Hindlimb muscle (tissue), 1 donor: ENCODE measurements at regions not wholly inside any gene's neighbourhood (a gene's known extent, or its start where the extent isn't known, plus 50 kb on each side); places are given as distances from the start of the nearest gene placed in this dataset.

Experiments
- DNase-seq: peaks from one replicate; pipeline ENCODE4 v3.0.0-alpha.2; 2013

DNA sequence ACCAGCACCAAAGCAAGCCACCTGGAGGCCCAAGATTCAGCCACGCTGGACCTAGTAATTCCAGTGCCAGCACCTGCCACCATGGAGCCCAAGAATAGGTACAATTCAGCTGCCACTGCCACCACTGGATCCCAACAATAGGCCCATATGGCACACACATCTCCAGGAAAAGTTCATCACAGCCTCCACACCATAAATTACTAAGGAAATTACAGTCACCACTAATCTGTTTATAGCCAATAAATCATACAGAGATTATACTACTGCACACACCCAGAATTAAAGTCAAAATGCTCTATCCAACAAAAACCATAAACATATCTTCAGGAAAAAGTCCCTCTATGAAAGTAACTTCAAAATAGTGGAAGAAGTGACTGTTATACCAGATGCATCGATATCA is 242.8 kb downstream of the SPATA31D1 start:
- no peak for DNase-seq

DNA sequence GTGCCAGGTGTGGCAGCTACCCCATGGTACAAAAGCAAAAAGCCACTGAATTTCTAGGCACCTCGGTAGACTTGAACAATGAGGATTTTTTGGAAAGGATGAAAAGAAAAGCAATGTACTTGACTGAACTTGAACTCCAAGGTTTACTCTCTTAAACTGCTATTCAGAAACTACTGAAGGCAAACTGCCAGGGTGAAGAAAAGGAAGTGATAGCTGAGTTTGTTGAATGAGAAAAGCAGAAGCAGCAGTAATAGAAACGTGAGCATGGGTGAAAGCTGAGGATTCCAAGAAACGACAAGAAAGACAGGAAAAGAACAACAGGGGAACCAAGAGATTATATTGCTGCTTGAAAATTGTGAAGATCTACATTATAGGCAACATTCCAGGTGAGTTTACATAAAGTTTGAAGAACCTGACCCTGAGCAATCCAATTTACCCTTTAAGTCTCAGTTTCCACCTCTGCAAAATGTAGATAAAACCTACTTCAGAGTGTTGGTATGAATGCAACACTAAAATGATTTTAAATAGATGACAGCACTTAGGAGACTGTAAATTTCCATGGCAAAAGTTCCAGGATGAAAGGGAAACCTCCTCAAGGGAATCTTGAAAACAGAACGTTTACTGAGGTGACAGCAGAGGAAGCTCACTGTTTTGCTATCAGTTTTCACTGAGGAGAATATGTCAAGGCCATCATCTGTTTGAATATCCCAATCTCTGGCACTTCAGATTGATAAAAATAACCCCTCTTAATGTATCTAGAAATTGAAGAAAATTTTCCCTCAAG is 245.8 kb downstream of the SPATA31D1 start:
- peak; percentile 4 for DNase-seq

DNA sequence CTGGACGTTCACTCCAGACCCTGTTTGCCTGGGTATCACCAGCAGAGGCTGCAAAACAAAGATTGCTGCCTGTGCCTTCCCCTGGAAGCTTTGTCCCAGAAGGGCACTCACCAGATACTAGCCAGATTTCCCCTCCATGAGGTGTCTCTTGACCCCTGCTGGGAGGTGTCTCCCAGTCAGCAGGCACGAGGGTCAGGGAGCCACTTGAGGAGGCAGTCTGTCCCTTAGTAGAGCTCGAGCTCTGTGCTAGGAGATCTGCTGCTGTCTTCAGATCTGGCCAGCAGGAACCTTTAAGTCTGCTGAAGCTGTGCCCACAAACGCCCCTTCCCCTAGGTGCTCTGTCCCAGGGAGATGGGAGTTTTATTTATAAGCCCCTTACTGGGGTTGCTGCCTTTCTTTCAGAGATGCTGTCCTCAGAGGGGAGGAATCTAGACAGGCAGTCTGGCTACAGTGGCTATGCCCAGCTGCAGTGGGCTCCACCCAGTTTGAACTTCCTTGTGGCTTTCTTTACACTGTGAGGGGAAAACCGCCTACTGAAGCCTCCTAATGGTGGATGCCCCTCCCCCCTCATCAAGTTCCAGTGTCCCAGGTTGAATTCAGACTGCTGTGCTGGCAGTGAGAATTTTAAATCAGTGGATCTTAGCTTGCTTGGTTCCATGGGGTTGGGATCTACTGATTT is 253.9 kb downstream of the SPATA31D1 start:
- DNase-seq: no peak

DNA sequence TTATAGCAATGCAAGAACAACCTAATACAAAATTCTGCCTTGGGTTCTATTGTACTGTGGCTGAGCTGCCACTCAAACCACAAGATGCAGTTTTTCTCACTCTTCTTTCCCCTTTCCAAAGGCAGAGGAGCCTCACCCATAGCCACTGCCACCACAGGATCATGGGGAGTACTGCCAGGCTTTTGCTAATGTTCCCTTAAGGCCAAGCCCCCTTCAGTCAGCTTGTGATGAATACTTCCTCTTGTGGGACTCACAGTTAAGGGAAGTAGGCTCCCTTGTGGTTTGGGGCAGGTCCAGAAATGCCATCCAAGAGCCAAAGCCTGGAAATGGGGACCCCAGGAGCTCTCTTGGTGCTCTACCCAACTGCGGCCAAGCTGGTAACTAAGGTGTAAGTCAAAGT is 258.7 kb downstream of the SPATA31D1 start:
- DNase-seq: no peak

DNA sequence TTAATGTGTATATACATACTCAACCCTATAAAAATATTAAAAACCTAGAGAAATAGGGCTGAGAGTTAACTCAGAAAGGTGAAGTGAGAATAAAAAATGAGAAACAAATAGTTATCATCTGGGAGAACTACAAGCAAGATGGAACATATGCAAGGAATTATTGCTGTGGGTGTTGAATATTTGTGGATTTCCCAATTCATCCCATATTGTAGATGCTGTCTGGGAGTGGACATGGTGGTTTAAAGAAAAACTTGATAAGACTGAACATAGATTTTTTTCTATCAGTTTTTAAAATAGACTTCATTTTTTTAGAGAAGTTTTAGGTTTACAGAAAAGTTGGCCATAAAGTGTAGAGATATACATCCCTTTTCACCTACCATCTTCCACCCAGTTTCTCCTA is 263.5 kb downstream of the SPATA31D1 start:
- no peak for DNase-seq

DNA sequence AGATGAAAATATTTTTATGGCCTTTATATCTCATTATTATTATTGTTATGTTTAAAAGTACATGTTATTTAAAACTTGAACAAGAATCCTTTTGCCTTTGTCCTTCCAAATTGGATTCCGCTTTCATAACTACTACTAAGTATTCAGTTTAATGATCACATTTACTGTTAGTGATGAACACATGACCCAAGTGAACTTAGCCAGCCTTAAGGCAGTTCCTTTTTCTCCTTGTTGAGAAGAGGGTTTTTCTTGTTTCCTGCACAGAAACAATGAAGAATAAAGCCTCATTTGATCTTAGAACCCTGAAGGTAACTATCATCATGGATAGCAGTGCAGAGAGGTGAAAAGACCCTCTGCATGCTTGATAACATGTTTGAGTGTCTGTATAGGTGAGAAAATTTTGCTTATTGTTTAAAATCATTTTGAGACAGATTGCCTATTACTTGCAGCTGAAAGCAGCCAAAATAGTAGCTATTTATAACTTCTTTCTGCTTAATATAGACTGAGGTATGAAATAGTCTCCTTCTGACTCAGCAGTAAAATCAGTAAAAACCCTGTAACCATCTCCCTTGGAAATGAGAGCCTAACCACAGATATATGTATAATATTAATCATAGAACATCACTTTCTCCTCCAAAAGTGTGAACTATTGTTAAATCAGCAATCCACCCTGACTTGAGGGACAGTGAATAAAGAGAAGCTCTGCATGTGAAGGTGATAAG is 266.2 kb downstream of the SPATA31D1 start:
- DNase-seq: no peak

DNA sequence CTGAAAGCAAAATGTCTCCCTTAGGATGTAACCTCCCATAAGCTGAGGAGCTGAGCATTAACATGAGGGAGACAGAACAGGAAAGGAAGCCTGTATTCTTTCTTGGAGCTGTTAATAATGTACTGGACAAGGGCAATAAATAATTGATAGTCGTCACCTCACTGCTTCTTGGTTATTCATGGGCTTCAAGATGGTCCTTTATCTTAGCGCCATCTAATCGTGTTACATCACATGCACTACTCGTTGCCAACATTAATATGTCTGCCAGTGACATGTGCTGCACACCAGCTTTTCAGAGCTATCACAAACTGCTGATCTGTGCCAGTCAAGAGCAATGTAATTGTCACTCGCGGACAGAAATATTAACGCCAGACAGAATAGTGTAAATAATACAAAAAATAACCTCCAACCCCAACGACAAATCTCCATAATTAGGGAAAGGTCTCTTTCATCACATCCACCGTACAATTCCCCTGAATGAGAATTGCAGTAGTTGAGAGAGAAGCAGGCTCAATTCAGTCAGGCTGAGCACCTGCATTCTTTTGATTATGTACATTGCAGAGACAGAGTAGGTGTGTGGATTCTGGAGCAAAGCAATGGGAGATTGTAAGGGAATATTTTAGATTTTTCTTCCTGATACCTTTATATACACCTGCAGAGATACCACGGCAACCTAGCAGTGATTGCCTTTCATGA is 267.1 kb downstream of the SPATA31D1 start:
- no peak for DNase-seq

DNA sequence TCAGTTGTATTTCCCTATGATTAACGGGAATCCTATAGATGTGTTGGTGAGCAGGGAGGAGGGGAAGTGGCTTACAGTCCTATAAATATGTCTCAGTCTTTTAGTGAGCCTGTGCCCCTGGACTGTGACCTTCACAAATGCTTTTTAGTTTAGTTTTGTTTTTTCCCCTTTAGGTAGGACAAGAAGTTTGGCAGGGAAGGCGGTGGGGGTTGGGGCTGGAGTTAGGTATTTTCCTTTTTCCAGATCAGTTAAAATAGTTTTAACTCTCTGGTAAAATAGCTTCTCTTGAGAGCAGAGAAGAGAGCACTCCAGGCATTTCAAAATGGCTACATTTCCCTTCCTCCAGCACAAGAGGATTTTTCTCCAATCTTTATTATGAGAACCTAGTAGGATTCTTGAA is 272.1 kb downstream of the SPATA31D1 start:
- no peak for DNase-seq

DNA sequence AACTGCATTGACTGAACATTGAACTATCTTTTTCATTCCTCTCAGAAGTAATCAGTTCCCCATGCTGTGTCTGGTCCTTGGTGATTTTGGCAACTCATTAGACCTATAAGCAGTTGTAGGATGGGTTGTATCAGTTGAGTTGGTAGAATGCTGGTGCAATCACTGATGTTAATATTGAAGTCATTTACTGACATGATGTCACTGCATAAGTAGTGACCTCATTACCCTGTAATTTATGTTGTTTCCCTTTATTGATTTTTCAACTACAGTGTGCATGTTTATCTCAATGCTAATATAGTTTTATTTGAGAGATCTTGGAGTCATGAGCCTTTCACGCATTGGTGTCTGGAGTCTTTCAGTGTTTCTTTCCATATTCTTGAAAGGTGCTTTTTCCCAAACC is 275.0 kb downstream of the SPATA31D1 start:
- no peak for DNase-seq

DNA sequence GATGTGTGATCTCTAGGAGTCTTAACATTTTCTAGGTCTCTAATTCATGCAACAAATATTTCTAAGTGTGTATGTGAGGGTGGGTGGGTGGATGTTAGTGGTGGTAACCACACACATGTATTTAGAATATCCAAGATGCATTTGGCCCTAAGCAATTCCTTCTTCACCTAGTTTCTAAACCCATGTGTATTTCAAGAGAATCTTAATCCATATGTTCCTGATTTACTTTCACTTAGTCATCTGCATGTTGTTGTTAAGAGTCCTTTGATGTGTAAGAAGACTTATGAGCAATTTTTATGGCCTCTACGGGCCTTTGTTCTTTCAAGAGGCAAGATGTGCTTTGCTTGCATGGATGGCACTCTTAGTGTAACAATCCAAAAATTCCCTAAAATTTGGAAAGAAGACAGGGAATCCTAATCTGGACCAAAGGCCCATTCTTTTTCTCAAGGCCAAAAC is 282.6 kb downstream of the SPATA31D1 start:
- no peak for DNase-seq

DNA sequence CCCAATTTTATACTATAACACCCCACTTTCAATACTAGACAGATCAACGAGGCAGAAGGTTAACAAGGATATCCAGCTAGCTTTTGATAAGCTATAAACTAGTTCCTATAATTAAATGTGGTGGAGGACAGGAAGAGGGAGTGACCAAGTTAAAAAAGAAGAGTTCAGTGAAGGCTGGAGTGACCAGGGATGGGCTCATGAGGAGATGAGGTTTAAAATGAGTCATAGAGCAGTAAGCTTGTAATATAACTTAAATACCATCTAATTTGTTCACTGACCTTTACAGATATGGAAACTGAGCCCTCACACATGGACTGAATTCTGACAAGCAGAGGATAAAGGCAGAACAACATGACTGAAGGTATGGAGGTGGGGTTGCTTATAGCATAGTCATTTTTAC is 284.5 kb downstream of the SPATA31D1 start:
- DNase-seq: no peak

DNA sequence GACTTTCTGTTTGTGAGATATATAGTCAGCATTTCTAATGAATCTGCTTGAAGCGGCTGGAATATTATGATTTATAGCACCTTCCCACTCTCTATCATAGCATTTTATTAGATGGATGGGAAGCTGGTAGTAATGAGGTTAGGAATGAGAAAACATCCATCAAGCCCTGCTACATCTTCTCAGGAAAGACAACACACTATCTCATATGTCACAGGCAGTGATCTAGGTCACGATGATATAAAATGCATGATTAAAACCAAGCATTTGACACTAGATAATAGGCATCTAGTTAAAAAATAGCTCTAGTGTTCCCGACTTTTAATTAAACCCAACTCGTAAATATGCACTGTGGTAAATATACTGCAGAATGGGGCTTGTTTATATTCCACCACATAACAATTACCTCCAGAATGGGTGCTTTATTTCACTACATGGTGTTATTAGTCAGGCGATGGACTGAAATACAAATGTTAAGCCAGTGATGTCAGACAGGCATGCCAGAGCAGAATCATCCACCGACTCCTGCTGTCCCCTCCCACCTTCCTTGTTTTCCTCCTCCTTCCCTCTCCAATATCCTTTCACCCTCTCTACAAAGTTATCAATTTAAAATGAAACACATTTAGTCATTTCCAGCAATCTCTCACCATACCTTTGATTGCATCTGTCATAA is 286.8 kb downstream of the SPATA31D1 start:
- no peak for DNase-seq

DNA sequence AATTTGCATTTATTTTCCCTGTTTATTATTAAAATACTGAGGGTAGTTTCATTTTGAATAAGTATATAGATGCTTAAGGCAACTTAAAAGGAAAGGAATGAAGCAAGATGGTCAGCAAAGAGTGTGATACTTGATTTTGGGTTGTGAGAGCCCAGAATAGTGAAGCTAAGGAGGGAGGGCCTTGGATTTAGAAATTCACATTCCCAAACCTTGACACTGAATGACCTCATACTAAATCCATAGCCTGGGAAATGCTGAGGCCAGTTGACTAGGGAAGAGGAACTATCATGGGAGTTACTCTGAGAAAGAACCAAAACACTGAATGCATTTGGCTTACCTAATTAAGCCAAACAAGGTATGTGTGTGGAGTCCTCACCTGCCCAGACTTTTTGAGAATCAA is 292.5 kb downstream of the SPATA31D1 start:
- DNase-seq: no peak

DNA sequence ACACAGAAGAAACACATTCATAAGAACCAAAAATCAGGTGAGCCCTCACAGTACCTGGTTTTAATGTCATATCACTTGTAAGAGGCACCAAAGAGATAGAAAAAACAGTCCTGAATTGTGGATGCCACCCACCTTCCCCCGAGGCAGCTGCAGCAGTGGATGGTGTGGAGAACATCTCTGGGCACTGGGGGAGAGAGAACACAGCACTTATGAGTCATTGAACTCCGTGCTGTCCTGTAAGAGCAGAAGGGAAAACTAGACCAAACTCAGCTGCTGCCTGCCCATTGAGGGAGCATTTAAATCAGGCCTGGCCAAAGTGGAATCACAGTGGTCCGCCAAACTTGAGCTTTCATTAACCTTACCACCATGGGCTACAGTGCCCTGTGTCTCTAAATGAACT is 296.2 kb downstream of the SPATA31D1 start:
- DNase-seq: no peak

DNA sequence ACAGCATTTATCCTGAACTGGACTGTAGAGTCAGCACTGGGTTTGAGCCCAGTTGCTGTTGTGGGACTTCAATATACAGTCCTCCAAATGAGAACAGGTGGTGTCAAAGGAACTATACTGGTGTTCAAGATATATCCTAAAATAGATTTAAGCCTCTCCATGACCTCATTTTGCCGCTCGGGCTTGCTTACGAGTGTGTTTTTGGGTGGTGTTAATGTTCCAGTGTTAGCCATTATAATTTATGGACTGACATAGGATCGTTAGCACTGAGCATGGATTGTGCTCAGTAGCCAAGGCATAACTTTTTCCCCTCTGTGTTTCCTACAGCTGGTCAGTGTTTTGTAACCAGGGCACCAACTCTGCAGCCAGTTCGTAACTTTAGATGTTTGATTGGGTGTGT is 306.6 kb downstream of the SPATA31D1 start:
- DNase-seq: peak; percentile 15

DNA sequence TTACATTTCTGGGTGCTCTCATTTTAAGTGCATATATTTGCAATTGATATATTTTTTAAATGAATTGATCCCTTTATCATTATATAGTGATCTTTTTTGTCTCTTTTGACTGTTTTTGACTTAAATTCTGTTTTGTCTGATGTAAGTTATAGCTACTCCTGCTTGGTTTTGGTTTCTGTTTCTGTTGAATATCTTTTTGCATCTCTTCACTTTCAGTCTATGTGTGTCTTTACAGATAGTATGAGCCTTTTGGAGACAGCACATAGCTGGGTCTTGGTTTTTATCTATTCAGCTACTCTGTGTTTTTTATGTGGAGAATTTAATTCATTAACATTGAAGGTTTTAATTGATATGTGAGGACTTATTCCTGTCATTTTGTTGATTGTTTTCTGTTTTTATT is 311.3 kb downstream of the SPATA31D1 start:
- no peak for DNase-seq

DNA sequence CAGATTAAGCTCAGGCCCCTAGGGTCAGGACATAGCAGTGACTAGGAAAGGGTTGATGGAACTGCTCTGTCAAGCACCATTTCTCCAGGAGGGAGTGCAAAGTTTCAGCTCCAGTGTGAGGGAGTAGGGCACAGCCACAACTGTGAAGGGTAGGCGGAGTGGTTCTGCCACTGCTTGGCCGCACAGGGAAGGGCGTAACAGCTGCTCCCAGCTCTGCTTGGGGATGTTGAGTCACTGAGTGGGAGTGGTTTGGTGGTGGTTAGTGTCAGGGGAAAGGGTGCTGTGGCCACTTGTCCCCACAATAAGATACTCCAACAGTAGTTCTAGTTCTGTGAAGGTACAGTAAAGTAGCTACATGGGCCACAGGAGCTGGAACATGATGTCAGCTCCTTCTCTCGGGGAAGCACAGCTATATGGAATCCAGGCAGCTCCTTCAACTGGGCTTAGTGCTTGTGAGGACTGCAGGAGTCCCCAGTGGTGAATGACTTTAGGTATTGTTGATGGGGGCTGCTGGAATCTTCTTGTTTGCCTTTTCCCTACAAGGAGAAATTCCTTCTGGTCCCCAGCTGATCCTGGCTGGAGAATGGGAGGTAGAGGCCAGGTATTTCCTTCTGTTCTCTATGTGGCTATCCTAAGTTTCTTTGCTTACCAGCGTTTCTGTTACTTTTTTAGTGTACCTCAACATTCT is 314.5 kb downstream of the SPATA31D1 start:
- DNase-seq: no peak

DNA sequence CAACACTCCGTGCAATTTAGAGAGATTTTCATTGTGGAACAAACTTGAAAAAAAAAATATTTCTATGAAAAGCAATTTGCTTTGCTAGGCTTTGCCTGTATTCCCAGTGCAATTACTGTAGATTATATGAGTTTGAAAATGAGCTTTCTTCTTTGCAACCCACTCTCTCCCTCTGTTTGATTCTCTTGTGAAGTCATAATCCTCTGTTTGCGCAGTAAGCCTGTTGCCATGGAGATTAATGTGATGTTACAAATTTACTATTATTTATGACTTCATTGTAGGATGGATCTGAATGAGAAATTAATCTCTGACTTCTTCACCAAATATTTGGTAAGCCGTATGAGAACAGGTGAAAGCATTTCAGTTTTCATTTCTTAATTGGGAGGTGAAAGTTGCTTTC is 320.3 kb downstream of the SPATA31D1 start:
- no peak for DNase-seq

DNA sequence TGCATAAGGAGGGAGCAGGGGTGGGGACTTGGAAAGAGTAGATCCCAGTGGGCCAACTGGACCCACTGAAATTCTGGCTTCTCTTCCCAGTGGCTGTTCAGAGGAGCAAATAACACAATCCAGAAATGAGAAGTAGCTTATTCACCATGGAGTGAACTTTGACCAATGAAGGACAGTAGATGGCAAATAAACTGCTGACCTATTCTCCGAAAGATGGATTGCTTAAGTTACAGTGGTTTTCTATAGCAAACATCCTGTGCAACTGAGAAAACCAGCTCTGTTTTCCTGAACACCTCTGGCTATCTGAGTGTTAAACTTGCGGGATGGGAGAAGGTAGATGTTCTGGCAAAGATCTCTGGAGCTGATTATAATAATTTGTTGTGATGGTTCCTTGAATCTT is 325.1 kb downstream of the SPATA31D1 start:
- no peak for DNase-seq

DNA sequence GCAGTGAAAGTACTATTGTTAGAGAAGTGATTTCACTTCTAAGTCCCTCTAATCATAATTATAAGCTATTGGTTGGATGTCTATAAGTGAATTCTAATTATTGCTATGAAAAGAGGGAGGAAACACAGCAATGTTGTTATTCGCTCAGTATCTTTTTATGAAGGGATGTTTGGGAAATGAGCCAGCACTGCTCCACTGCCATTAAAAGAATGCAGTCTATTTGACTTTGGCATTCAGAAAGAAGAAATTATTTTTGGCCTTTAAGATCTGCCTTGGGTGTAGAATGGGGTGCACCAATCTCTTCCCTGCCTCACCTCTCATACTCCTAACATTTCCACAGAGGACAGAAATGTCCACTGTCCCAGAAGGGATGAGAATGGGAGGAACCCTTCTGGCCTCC is 332.0 kb downstream of the SPATA31D1 start:
- DNase-seq: no peak

DNA sequence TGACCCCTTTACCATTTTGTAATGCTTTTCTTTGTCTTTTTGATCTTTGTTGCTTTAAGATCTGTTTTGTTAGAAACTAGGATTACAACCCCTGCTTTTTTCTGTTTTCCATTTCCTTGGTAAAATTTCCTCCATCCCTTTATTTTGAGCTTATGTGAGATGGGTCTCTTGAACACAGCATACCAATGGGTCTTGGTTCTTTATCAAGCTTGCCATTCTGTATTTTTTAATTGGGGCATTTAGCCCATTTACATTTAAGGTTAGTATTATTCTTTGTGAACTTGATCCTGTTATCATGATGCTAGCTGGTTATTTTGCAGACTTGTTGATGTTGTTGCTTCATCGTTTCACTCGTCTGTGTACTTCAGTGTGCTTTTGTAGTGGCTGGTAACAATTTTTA is 337.3 kb downstream of the SPATA31D1 start:
- DNase-seq: no peak

DNA sequence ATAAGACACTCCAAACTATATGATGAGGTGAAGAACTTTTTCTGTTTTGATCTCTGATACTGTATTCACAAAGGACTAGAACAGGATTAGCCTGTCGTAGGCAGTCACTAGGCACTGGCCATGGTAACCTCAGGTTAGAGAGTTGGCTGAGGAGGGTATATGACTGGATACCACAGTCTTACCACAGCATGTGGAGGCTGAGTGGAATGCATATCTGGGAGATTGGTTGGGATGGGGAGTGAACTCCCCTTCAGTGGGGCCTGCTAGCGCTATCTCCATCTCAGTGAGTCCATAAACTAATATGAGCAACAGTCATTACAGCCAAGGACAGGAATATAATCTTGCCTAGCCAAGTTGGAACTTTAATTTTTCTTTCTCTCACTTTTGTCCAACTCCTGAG is 339.1 kb downstream of the SPATA31D1 start:
- DNase-seq: no peak
